WTC11 (cell line): ENCODE measurements at regions not wholly inside any gene's neighbourhood (a gene's known extent, or its start where the extent isn't known, plus 50 kb on each side); places are given as distances from the start of the nearest gene placed in this dataset.

Source experiments
- ATAC-seq: fragments of 200-7000 bp; cut with Tn5 transposase; 2 replicates; pipeline ENCODE4 v1.10.0; 2021; ENCODE audit warnings: mild to moderate bottlenecking, moderate library complexity
- CTCF ChIA-PET: fragments of 300-600 bp; sonication (Branson Sonifier 250); formaldehyde crosslinking; loops from one replicate; lab custom pipeline; 2021; ENCODE audit warnings: antibody characterized with exemption; lab: Charles Lee
- POLR2A ChIA-PET: fragments of 350-600 bp; sonication (Branson Sonifier 250); formaldehyde crosslinking; loops from one replicate; lab custom pipeline; 2021; ENCODE audit warnings: antibody characterized with exemption; lab: Charles Lee
- DNase-seq: peaks from one replicate; pipeline ENCODE4 v3.0.0; 2021; ENCODE audit warnings: low spot score
- H3K27ac Mint-ChIP-seq: 2 replicates; pipeline ENCODE4 v1.8.0; 2021; ENCODE audit warnings: mixed read lengths
- H3K27me3 Mint-ChIP-seq: 2 replicates; pipeline ENCODE4 v1.8.0; 2021; ENCODE audit warnings: low read depth, mild to moderate bottlenecking, moderate library complexity, mixed read lengths
- H3K36me3 Mint-ChIP-seq: 2 replicates; pipeline ENCODE4 v1.8.0; 2021; ENCODE audit warnings: mixed read lengths
- H3K4me1 Mint-ChIP-seq: 2 replicates; pipeline ENCODE4 v1.8.0; 2022; ENCODE audit warnings: mixed read lengths
- H3K4me3 Mint-ChIP-seq: 2 replicates; pipeline ENCODE4 v1.8.0; 2021; ENCODE audit warnings: mild to moderate bottlenecking, moderate library complexity, mixed read lengths
- H3K9me3 Mint-ChIP-seq: 2 replicates; pipeline ENCODE4 v1.8.0; 2021; ENCODE audit warnings: mixed read lengths
- AR ChIP-seq: fragments of 250-450 bp; sonication (Bioruptor Pico); IDR thresholded peaks from 2 replicates; pipeline ENCODE4 v1.9.0; 2021; ENCODE audit warnings: mild to moderate bottlenecking
- ARID4B ChIP-seq: sonication (generic); formaldehyde crosslinking; IDR thresholded peaks from 2 replicates; pipeline ENCODE4 v1.8.0; 2023; ENCODE audit warnings: missing genetic modification reagents, mild to moderate bottlenecking, borderline replicate concordance
- E2F4 ChIP-seq: sonication (generic); formaldehyde crosslinking; IDR thresholded peaks from 2 replicates; pipeline ENCODE4 v1.8.1; 2022; ENCODE audit warnings: low read depth, mild to moderate bottlenecking, moderate library complexity, missing genetic modification reagents, borderline replicate concordance
- ELF4 ChIP-seq: sonication (generic); formaldehyde crosslinking; IDR thresholded peaks from 2 replicates; pipeline ENCODE4 v1.8.1; 2022; ENCODE audit warnings: low read depth, mild to moderate bottlenecking, moderate library complexity, missing genetic modification reagents
- FOXP1 ChIP-seq: sonication (generic); formaldehyde crosslinking; IDR thresholded peaks from 2 replicates; pipeline ENCODE4 v1.8.0; 2022; ENCODE audit warnings: missing genetic modification reagents, mild to moderate bottlenecking, moderate library complexity, borderline replicate concordance
- GTF2I ChIP-seq: fragments of 250-450 bp; sonication (Bioruptor Pico); conservative IDR thresholded peaks from 2 replicates; pipeline ENCODE4 v1.4.0; 2021; ENCODE audit warnings: mild to moderate bottlenecking
- IRF1 ChIP-seq: sonication (generic); formaldehyde crosslinking; IDR thresholded peaks from 2 replicates; pipeline ENCODE4 v1.8.0; 2023; ENCODE audit warnings: missing genetic modification reagents
- MAX ChIP-seq: sonication (generic); formaldehyde crosslinking; IDR thresholded peaks from 2 replicates; pipeline ENCODE4 v1.8.0; 2022; ENCODE audit warnings: mild to moderate bottlenecking, missing genetic modification reagents
- MLX ChIP-seq: sonication (generic); formaldehyde crosslinking; IDR thresholded peaks from 2 replicates; pipeline ENCODE4 v1.8.1; 2023; ENCODE audit warnings: mild to moderate bottlenecking, missing genetic modification reagents, moderate library complexity
- NR2C2 ChIP-seq: sonication (generic); formaldehyde crosslinking; IDR thresholded peaks from 2 replicates; pipeline ENCODE4 v1.8.0; 2022; ENCODE audit warnings: mild to moderate bottlenecking, missing genetic modification reagents
- RELA ChIP-seq: sonication (generic); formaldehyde crosslinking; IDR thresholded peaks from 2 replicates; pipeline ENCODE4 v1.8.1; 2022; ENCODE audit warnings: missing genetic modification reagents, mild to moderate bottlenecking, borderline replicate concordance
- STAT6 ChIP-seq: sonication (generic); formaldehyde crosslinking; conservative IDR thresholded peaks from 2 replicates; pipeline ENCODE4 v1.8.1; 2023; ENCODE audit warnings: mild to moderate bottlenecking, low read depth, missing genetic modification reagents, moderate library complexity
- USF2 ChIP-seq: sonication (generic); formaldehyde crosslinking; IDR thresholded peaks from 2 replicates; pipeline ENCODE4 v1.8.1; 2023; ENCODE audit warnings: mild to moderate bottlenecking, missing genetic modification reagents, moderate library complexity

- TF ChIP-seq STAT6 (no peak), GTF2I (CRISPR knock-in tag) (no peak), FOXP1 (CRISPR knock-in tag) (no peak), ELF4 (CRISPR knock-in tag) (no peak), MLX (CRISPR knock-in tag) (no peak), E2F4 (CRISPR knock-in tag) (no peak), USF2 (CRISPR knock-in tag) (peak; percentile 77), IRF1 (CRISPR knock-in tag) (no peak)
Measured at GRCh38 chr16:86426063-86426642, 84.2 kb upstream of the FOXF1 start (continued).

GRCh38 chr16:86427433-86427851 lies 82.9 kb upstream of the FOXF1 start:
- Mint-ChIP-seq H3K4me1 (peaks cover 28% of the 10 kb centered on the region), H3K36me3 (no peaks in the 10 kb centered on the region), H3K27me3 (peaks cover 2% of the 10 kb centered on the region; the same call in 1 of the 2 replicates), H3K27ac (no peak overlapping the region), H3K4me3 (no peak overlapping the region), H3K9me3 (peaks cover 10% of the 10 kb centered on the region; the same call in 1 of the 2 replicates)
- ChIA-PET POLR2A (no interaction called here), CTCF (no interaction called here)
- DNase-seq: no peak
- ATAC-seq: no peak
- TF ChIP-seq AR (CRISPR knock-in tag) (no peak), ARID4B (no peak), GTF2I (CRISPR knock-in tag) (no peak), NR2C2 (CRISPR knock-in tag) (no peak), MAX (no peak), USF2 (CRISPR knock-in tag) (no peak), RELA (CRISPR knock-in tag) (no peak)
- TF ChIP-seq, all 79 proteins: peak for 0
